ENCODE measurements at regions not wholly inside any gene's neighbourhood (a gene's known extent, or its start where the extent isn't known, plus 50 kb on each side); places are given as distances from the start of the nearest gene placed in this dataset.

- intact Hi-C loops (cut with DNase I): no loop called here
- DNase-seq (ENCODE audit: low spot score): no peak
Measured at GRCh38 chr6:40715570-40716403, 128.6 kb upstream of the LRFN2 start.

DNA sequence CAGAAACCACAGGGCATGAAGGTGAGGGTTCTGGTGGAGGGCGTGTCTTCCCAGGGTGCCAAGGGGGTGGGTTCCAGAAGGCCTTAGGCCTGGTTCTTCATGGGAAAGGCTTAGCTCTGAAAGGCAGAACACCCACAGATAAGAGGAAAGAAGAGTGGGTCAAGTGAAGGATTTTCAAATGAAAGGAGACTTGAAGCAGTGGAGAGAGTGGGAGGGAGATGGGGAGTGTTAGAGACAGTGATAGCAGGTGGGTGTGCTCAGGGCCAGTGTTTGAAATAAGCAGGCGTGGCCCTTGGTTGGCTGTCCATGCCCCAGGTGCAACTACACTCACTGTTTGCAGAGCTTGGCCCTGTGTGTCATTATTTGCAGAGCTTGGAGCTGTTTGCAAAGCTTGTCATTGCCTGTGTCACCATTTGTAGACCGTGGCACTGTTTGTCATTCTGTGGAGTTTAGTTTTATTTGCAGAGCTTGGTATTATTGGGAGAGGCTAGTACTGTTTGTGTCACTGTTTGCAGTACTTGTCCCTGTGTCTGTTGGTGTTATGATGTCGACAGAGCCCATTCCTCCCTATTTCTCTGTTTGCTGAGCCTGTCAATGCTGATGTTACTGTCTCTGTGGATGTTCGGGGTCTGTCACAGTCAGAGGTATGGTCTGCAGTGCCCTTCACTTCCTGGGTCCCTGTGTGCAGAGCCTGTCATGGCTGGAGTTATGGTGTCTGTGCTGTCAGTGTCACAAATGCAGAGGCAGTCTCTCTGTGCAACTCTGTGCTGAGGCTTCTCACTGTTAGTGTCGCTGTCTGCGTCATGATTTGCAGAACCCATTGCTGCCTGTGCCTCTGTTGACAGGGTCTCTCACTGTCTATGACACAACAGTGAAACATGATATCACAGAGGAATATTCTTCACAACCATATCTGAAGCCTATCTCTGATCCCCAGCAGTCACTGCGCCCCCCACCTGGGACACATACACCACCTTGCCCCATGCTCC lies 127.7 kb upstream of the LRFN2 start:
- intact Hi-C loops (cut with DNase I): no loop called here

DNA sequence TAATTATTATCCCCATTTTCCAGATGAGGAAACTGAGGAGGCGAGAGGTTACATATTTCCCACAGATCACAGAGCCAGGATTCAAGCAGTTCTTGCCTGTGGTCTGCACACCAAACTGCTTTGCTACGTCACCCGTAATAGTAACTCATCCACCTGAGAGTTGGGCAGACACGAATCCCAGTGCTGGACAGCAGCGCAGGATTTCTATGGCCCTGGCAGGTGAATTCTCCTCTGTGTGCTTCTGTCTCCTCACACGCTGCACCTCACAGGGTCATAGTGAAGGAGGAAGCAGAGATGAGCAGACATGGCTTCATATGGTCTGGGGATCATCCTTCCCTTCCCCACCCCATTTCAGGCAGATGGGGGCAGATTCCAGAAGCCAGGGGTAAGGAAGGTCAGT lies 127.0 kb upstream of the LRFN2 start:
- DNase-seq (ENCODE audit: low spot score): no peak
- intact Hi-C loops (cut with DNase I): no loop called here

More for the DNA sequence above, 127.7 kb upstream of the LRFN2 start:
- DNase-seq (ENCODE audit: low spot score): no peak

DNA sequence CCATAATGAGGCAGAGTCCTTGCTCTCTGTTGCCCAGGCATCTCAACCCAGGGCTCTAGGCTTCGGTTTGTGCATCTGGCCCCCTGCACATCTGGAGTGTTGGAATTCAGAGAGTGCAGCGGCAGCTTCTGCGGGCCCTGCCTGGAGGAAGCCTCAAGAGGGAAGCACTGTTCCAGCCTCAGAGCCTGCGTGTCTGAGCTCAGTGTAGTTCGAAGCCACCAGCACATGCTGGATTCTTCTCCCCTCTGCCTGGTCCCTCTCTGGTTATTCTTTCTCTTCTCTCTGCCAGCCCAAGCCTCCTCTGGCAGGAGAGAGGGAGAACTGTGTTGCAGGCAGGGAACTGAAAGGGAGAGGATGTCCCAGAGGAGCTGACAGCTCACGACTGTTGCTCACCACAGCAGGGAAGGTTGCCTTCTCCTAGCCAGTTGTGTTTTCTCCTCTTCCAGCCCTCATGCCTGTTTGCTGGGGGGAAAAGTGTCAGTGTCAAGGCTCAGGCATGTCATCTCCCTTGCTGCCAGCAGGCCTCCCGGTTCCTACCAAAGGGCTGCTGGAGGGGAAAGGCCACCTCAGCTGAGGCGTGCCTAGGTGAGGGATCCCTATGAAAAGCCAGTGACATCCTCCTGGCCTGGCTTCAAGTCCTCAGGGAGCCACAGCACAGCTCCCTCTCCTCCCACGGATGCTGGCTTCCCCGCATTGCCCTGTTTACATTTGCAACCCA lies 126.0 kb upstream of the LRFN2 start:
- intact Hi-C loops (cut with DNase I): no loop called here
- no peak for DNase-seq (ENCODE audit: low spot score)

DNA sequence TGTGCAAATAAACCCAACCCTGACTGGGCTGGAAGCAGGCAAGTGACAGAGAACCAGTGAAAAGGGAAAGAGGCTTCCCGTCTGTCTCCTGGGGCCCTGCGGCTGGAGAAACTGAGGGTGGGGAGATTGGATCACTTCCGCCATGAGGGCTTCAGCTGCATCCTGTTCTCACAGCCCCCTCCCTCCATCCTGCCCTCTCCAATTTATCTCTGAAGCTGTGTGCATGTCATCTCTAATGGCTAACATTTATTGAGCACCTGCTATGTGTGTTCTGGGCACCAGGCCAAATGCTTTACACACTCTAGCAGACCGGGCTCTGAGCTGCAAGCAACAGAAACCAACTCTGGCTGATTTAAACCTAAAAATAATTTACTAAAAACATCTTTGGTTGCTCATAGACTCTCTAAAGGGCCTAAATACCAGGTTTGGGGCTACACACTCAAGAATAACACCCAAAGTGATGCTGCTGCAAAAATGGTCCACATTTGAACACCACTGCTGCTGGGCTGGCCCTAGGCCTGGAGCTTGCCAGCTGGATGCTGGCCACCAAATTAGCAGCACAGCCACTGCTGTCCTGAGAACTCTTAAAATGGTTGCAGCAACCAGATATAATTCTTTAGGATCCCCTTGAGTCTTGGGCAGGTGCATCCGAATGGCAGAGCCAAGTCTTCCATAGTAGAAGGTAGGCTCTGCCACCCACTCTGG lies 123.6 kb upstream of the LRFN2 start:
- intact Hi-C loops (cut with DNase I): no loop called here
- no peak for DNase-seq (ENCODE audit: low spot score)

GRCh38 chr6:40708049-40708448 lies 120.9 kb upstream of the LRFN2 start:
- intact Hi-C loops (cut with DNase I): no loop called here
- DNase-seq (ENCODE audit: low spot score): no peak

- intact Hi-C loops (cut with DNase I): no loop called here
- no peak for DNase-seq (ENCODE audit: low spot score)
Measured at GRCh38 chr6:40706178-40706577, 119.0 kb upstream of the LRFN2 start.

- DNase-seq (ENCODE audit: low spot score): no peak
- intact Hi-C loops (cut with DNase I): no loop called here
Measured at GRCh38 chr6:40705354-40705753, 118.2 kb upstream of the LRFN2 start.

DNA sequence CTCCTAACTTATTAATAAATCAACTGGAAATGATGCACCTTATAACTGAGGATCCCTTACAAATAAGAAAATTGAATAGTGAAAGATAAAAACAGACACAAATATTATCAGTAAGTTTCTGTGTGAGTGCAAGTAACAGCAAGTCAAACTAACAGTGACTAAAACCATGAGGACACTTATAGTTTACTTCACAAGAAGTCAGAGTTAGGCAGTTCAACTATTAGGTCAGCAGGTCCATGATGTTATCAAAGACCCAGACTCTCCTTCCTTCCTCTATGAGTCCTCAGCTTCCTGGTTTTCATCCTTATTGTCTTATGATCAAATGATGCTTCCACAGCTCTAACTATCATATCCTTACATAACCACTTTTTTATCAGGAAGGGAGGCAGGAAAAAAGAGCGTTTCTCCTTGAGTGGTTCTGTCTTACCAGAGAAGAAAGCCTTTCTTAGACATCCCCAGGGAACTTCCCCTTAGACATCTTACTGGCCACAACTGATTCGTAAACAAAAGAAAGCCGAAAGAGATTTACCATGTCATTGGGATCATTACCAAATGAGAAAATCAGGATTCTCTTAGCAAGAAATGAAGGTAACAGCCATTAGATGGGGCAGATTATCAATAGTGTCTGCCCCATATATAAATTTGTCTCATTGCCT lies 114.3 kb upstream of the LRFN2 start:
- no peak for DNase-seq (ENCODE audit: low spot score)
- intact Hi-C loops (cut with DNase I): no loop called here

DNA sequence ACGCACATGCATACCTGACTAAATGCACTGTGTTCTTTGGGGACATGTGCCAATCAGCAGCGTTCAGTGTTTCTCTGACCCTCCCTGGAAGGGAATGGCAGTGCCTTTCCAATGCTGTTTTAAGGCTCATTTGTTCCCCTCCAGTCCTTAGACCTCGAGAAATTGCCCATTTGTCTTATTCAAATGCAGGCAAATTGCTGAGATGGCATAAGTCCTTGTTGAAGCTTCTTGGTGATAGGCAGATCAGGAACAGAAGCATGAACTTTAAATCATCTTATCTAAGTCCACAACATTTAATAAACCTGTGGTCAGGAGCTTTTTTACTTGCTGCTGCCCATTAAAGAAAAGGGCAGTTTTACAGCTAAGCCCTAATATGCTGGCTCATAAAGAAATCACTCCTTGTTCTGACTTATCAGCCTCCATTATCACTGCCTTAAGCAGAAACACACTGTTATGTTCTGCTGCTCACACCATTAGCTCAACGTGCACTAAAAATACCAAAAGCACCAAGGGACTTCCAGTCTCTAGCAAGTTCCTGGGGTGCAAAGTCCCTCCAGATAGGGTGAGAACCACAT lies 112.9 kb upstream of the LRFN2 start:
- intact Hi-C loops (cut with DNase I): no loop called here
- DNase-seq (ENCODE audit: low spot score): no peak

DNA sequence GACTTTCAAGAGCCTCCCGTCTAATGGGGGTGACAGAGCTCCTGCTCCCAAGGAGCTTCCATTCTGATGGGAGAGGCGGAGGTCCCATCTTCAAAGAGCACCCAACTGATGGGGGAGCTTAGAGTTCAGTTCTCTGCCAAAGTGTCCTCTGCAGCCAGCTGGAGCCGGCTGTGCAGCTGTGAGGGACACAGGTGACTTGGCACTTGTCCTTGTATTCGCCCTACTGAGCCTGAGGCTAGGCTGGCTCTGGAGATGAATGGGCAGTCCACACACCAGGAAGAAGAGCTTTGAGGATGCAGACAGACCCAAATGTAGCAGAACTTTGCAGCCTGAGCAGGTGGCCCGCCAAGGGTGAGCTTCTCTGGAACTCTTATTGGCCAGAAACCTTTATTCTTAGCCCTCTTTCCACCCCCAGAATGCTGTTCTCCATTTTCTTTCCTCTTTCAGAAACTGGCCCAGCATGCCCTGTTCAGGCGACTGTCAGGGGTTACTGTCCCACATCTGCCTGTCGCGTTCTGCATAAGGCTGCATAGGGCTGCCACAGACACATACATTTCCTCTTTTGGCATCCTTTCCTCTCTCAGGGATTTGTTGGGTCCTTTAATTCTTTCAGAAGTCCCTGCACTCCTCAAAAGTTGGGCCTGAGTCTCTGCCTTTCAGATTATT lies 108.7 kb upstream of the LRFN2 start:
- intact Hi-C loops (cut with DNase I): no loop called here
- no peak for DNase-seq (ENCODE audit: low spot score)

GRCh38 chr6:40695114-40695513 lies 108.0 kb upstream of the LRFN2 start:
- intact Hi-C loops (cut with DNase I): no loop called here
- DNase-seq (ENCODE audit: low spot score): no peak

DNA sequence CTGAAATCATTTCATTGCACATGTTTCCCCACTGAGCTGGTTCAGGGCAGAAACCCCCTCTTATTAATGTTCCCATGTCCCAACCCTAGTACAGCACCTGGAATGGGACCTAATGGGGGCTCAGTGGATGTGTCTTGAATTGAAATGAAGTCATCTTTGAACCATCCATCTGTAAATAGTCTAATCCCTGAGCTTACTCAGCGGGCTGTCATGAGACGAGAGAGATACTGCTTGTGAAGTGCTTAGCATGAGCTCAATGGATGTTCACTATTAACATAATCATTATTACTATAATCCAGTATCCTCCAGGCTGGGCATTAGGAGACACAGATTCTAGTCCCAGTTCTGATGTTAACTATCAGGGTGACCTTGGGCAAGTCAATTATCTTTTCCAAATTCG lies 106.6 kb upstream of the LRFN2 start:
- DNase-seq (ENCODE audit: low spot score): no peak
- intact Hi-C loops (cut with DNase I): no loop called here

GRCh38 chr6:40692337-40692736 lies 105.2 kb upstream of the LRFN2 start:
- no peak for DNase-seq (ENCODE audit: low spot score)

DNA sequence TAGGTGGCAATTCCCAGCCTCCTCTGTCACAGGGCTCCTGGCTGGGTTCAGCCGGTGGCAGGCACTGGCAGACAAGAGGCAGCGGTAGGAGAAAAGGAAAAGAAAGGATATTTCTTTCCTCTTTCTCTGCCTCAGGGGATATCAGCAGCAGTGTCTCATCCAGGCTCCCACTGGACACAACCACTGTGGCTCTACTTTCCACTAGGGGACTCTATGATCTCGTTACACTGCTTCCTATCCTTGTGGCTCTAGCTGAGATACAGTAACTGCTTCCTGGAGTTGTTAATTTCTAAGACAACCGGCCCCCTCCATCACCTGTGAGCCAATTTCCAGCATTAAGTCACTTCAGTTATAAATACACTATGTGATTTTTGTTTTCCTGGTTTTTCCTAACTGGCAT lies 102.0 kb upstream of the LRFN2 start:
- DNase-seq (ENCODE audit: low spot score): no peak
- intact Hi-C loops (cut with DNase I): no loop called here

More at GRCh38 chr6:40692337-40692736, 105.2 kb upstream of the LRFN2 start:
- intact Hi-C loops (cut with DNase I): no loop called here

DNA sequence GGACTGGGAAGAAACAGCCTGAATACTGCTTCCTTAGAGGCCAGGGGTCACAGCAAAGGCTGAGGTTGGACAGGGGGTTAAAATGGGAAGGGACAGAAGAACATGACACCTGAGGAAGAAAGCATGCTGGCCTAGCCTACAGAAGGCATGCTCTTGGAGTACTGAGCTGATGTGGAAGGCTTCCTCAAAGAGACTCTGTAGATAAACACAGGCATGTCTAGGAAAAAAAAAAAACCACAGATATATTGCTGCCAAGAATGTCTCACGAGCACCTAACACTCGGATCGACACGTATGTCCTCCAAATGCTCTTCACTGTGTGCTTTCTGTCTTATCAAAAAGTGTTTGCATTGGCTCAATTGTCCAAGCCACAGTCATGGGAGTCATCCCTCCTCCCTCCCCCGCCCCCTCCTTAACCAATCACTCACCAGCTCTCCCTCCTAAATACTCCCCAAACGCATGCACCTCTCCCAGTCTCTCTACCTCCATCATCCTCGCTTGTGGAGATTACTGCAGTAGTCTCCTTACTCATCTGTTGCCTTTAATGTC lies 101.1 kb upstream of the LRFN2 start:
- intact Hi-C loops (cut with DNase I): no loop called here
- DNase-seq (ENCODE audit: low spot score): no peak

DNA sequence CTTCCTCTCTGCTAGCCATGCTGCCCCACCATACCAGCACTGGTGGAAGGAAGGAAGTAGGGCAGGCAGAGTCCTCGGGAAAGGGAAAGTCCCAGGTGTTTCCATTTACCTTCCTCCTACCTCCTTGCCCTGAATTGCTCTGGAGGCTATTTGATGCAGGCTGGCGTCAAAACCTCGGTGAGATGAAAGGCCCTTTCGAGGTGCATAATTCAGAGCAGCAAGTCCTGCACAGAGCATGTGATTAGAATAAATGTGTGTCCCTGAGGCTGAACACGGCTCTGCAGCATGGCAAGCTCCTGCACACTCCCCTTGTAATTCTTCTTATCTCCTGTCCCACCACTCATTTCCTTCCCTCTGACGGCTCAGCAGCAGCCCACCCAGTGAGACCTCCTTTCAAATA lies 98.7 kb upstream of the LRFN2 start:
- DNase-seq (ENCODE audit: low spot score): no peak
- intact Hi-C loops (cut with DNase I): no loop called here

DNA sequence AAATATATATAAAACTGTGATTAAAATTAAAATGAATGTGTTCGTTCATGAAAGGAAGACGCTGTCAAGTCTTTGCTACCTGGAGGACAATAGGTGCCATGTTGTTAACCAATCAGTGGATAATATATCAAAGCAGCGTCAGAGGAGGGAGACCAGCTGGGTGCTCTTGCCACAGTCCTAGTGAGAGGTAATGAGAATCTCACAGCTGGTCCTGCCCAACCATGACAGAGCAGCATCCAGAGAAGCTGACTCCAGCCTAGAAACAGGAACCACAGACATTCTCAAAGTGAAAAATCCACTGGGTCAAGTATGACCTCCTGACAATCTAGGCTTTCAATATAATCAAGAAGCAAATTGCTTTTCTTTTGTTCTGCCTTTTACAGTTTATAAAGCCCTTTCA lies 94.5 kb upstream of the LRFN2 start:
- intact Hi-C loops (cut with DNase I): no loop called here
- no peak for DNase-seq (ENCODE audit: low spot score)

All from cardiac septum (tissue), 1 donor.